ENCODE measurements at regions not wholly inside any gene's neighbourhood (a gene's known extent, or its start where the extent isn't known, plus 50 kb on each side); places are given as distances from the start of the nearest gene placed in this dataset.

GRCh38 chr3:28777806-28778475 is 429.3 kb upstream of the AZI2 start:
- Mint-ChIP-seq H3K9me3 (ENCODE audit: low read depth, unreplicated experiment) (peaks cover 2% of the 10 kb centered on the region), H3K4me1 (ENCODE audit: low read depth, unreplicated experiment) (no peaks in the 10 kb centered on the region), H3K27me3 (ENCODE audit: unreplicated experiment) (no peaks in the 10 kb centered on the region), H3K27ac (ENCODE audit: unreplicated experiment) (no peak overlapping the region), H3K36me3 (ENCODE audit: insufficient read depth, unreplicated experiment) (no peaks in the 10 kb centered on the region), H3K4me3 (ENCODE audit: low read depth, unreplicated experiment) (no peak overlapping the region)
- intact Hi-C loops (cut with micrococcal nuclease; ENCODE audit: unreplicated experiment) = no loop called here
- no peak for TF ChIP-seq CTCF (IDR thresholded peaks at IDR 0.05; ENCODE audit: unreplicated experiment)
- DNase-seq = no peak
- CTCF ChIA-PET = no interaction called here
- BruUV-seq (replicated peaks) = no TSS peak

GRCh38 chr3:28780480-28780879 is 431.9 kb upstream of the AZI2 start:
- BruUV-seq (replicated peaks) = no TSS peak
- no peaks in the 10 kb centered on the region for H3K9me3 Mint-ChIP-seq (ENCODE audit: low read depth, unreplicated experiment)
- TF ChIP-seq CTCF (IDR thresholded peaks at IDR 0.05; ENCODE audit: unreplicated experiment) = no peak
- H3K4me3 Mint-ChIP-seq (ENCODE audit: low read depth, unreplicated experiment) = no peak overlapping the region
- CTCF ChIA-PET = no interaction called here
- no peaks in the 10 kb centered on the region for H3K36me3 Mint-ChIP-seq (ENCODE audit: insufficient read depth, unreplicated experiment)
- no peak overlapping the region for H3K27ac Mint-ChIP-seq (ENCODE audit: unreplicated experiment)
- DNase-seq = no peak
- no peaks in the 10 kb centered on the region for H3K4me1 Mint-ChIP-seq (ENCODE audit: low read depth, unreplicated experiment)
- H3K27me3 Mint-ChIP-seq (ENCODE audit: unreplicated experiment) = no peaks in the 10 kb centered on the region
- intact Hi-C loops (cut with micrococcal nuclease; ENCODE audit: unreplicated experiment) = no loop called here

- no peaks in the 10 kb centered on the region for H3K9me3 Mint-ChIP-seq (ENCODE audit: low read depth, unreplicated experiment)
- intact Hi-C loops (cut with micrococcal nuclease; ENCODE audit: unreplicated experiment) = no loop called here
Measured at GRCh38 chr3:28781053-28781452, 432.4 kb upstream of the AZI2 start.

GRCh38 chr3:28786446-28786845 is 437.8 kb upstream of the AZI2 start:
- no TSS peak for BruUV-seq (replicated peaks)
- no peaks in the 10 kb centered on the region for H3K4me1 Mint-ChIP-seq (ENCODE audit: low read depth, unreplicated experiment)
- H3K4me3 Mint-ChIP-seq (ENCODE audit: low read depth, unreplicated experiment) = no peak overlapping the region
- no peaks in the 10 kb centered on the region for H3K27me3 Mint-ChIP-seq (ENCODE audit: unreplicated experiment)
- CTCF ChIA-PET = no interaction called here
- no peak for TF ChIP-seq CTCF (IDR thresholded peaks at IDR 0.05; ENCODE audit: unreplicated experiment)
- H3K9me3 Mint-ChIP-seq (ENCODE audit: low read depth, unreplicated experiment) = no peaks in the 10 kb centered on the region
- intact Hi-C loops (cut with micrococcal nuclease; ENCODE audit: unreplicated experiment) = no loop called here
- H3K36me3 Mint-ChIP-seq (ENCODE audit: insufficient read depth, unreplicated experiment) = no peaks in the 10 kb centered on the region
- no peak for DNase-seq
- H3K27ac Mint-ChIP-seq (ENCODE audit: unreplicated experiment) = no peak overlapping the region

More at GRCh38 chr3:28781053-28781452, 432.4 kb upstream of the AZI2 start:
- Mint-ChIP-seq H3K36me3 (ENCODE audit: insufficient read depth, unreplicated experiment) (no peaks in the 10 kb centered on the region), H3K4me3 (ENCODE audit: low read depth, unreplicated experiment) (no peak overlapping the region), H3K27me3 (ENCODE audit: unreplicated experiment) (no peaks in the 10 kb centered on the region), H3K27ac (ENCODE audit: unreplicated experiment) (no peak overlapping the region), H3K4me1 (ENCODE audit: low read depth, unreplicated experiment) (no peaks in the 10 kb centered on the region)
- no peak for TF ChIP-seq CTCF (IDR thresholded peaks at IDR 0.05; ENCODE audit: unreplicated experiment)
- DNase-seq = no peak
- BruUV-seq (replicated peaks) = no TSS peak
- CTCF ChIA-PET = no interaction called here

Data from Calu3 (cell line).